Karpas-422 (cell line): ENCODE measurements at regions not wholly inside any gene's neighbourhood (a gene's known extent, or its start where the extent isn't known, plus 50 kb on each side); places are given as distances from the start of the nearest gene placed in this dataset.

Source experiments
- DNase-seq: peaks from one replicate; pipeline ENCODE4 v3.0.0-alpha.2; 2015
- H2AFZ ChIP-seq: fragments of 200-600 bp; sonication (generic); 2 replicates; pipeline ENCODE4 v1.6.1; 2014; ENCODE audit warnings: antibody characterized with exemption, low read length, mixed read lengths
- H3K27ac ChIP-seq: fragments of 200-600 bp; sonication (generic); 2 replicates; pipeline ENCODE4 v1.5.1; 2014; ENCODE audit warnings: mild to moderate bottlenecking, low read length, moderate library complexity
- H3K27me3 ChIP-seq: fragments of 200-600 bp; sonication (generic); 2 replicates; pipeline ENCODE4 v1.6.1; 2014; ENCODE audit warnings: low read length, mixed read lengths
- H3K36me3 ChIP-seq: fragments of 200-600 bp; sonication (generic); 2 replicates; pipeline ENCODE4 v1.6.1; 2014; ENCODE audit warnings: low read length, mixed read lengths; ENCODE audit not compliant: insufficient read depth
- H3K4me1 ChIP-seq: fragments of 200-600 bp; sonication (generic); 2 replicates; pipeline ENCODE4 v1.6.1; 2014; ENCODE audit warnings: mild to moderate bottlenecking, low read length, mixed read lengths
- H3K4me2 ChIP-seq: fragments of 200-600 bp; sonication (generic); 2 replicates; pipeline ENCODE4 v1.6.1; 2014; ENCODE audit warnings: low read length, low read depth, mild to moderate bottlenecking; ENCODE audit not compliant: poor library complexity, severe bottlenecking
- H3K4me3 ChIP-seq: fragments of 200-600 bp; sonication (generic); 2 replicates; pipeline ENCODE4 v1.5.1; 2014; ENCODE audit warnings: mild to moderate bottlenecking, antibody characterized with exemption, low read length, mixed read lengths
- H3K79me2 ChIP-seq: fragments of 200-600 bp; sonication (generic); 2 replicates; pipeline ENCODE4 v1.6.1; 2014; ENCODE audit warnings: mild to moderate bottlenecking, low read length, mixed read lengths
- H3K9ac ChIP-seq: fragments of 200-600 bp; sonication (generic); 2 replicates; pipeline ENCODE4 v1.6.0; 2014; ENCODE audit warnings: low read length
- H3K9me2 ChIP-seq: fragments of 200-600 bp; sonication (generic), shearing (Covaris generic); replicated peaks from 2 replicates; pipeline ENCODE4 v1.6.0; 2014; ENCODE audit warnings: mild to moderate bottlenecking, low read length, moderate library complexity; ENCODE audit not compliant: insufficient read depth
- H3K9me3 ChIP-seq: fragments of 300-700, 200-600 bp; sonication (generic); 2 replicates; pipeline ENCODE4 v1.6.1; 2014; ENCODE audit warnings: low read length, mixed read lengths
- H4K20me1 ChIP-seq: fragments of 200-600 bp; sonication (generic); 2 replicates; pipeline ENCODE4 v1.6.1; 2014; ENCODE audit warnings: mild to moderate bottlenecking, antibody characterized with exemption, low read length, low read depth; ENCODE audit not compliant: insufficient read depth

DNA sequence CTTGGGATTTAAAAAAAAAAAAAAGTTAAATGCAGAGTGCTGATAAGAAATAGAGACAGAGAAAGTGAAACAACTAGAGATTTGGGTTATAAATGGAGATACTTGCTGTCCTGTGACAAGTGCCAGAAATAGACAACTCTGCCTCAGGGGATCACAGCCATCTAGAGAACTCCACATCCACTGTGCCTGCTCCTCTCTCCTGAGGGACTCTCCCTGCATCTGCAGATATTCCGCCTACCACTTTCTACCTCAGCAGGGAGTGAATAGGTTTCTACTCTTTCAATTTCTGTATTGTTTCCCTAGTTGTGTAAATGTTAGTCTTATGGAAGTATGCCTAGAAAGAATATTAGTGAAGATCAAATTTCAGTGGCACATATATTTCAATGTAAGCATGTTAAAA is 307.2 kb downstream of the HTR1A start:
- Histone ChIP-seq H3K9me2 (no peaks in the 10 kb centered on the region), H3K27me3 (no peaks in the 10 kb centered on the region), H3K4me1 (no peaks in the 10 kb centered on the region), H3K36me3 (no peaks in the 10 kb centered on the region), H3K27ac (no peak overlapping the region), H3K9ac (no peak overlapping the region), H3K4me3 (no peak overlapping the region), H3K9me3 (no peaks in the 10 kb centered on the region), H4K20me1 (no peaks in the 10 kb centered on the region), H2AFZ (no peak overlapping the region), H3K79me2 (no peaks in the 10 kb centered on the region), H3K4me2 (no peak overlapping the region)
- DNase-seq, result no peak

DNA sequence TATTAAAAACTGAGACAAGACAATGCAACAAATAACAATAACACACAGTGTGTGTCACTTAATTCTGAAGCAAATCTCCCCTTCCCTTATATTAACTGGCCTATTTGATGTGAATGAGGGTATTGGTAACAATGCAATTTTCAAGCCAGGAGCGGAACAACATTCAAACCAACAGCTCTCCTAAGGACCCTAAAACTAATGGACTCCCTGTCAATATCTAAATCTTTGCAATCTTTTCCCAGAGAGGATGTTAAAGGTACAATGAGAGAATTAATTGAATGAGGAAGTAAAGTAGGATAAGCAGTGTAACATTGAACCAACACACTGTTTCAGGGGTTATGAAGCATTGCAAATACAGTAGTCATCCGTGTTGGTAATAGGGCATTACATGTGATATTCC is 311.7 kb downstream of the HTR1A start:
- no peaks in the 10 kb centered on the region for H3K9me2 ChIP-seq
- no peak overlapping the region for H3K27ac ChIP-seq
- H3K4me1 ChIP-seq, result no peaks in the 10 kb centered on the region
- no peaks in the 10 kb centered on the region for H3K9me3 ChIP-seq
- H2AFZ ChIP-seq, result no peak overlapping the region
- no peaks in the 10 kb centered on the region for H3K27me3 ChIP-seq
- H4K20me1 ChIP-seq, result no peaks in the 10 kb centered on the region
- no peak overlapping the region for H3K4me2 ChIP-seq
- no peak overlapping the region for H3K9ac ChIP-seq
- H3K4me3 ChIP-seq, result no peak overlapping the region
- H3K79me2 ChIP-seq, result no peaks in the 10 kb centered on the region
- no peaks in the 10 kb centered on the region for H3K36me3 ChIP-seq
- no peak for DNase-seq

DNA sequence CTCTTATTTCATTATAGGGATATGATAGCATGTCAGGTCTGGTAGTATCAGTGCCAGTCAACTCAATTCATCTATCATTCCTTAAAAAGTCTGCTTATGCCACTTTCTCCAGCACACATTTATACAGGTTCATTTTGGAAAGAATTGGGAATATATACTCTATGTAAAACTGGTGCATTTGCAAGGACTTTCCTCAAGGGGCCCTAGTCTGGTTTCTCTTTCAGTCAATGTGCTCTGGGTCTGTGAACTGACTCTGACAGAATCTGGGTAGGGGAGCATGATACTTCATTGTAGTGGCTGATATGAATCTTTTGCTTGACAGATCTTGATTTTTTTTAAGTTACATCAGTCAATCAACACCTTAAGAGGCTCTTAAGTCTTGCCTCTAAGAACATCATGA is 313.9 kb downstream of the HTR1A start:
- Histone ChIP-seq H3K9ac (no peak overlapping the region), H2AFZ (no peak overlapping the region), H3K79me2 (no peaks in the 10 kb centered on the region), H3K27ac (no peak overlapping the region), H3K4me2 (no peak overlapping the region), H3K4me3 (no peak overlapping the region), H3K9me3 (no peaks in the 10 kb centered on the region), H3K9me2 (no peaks in the 10 kb centered on the region), H3K4me1 (no peaks in the 10 kb centered on the region), H3K36me3 (no peaks in the 10 kb centered on the region), H4K20me1 (no peaks in the 10 kb centered on the region), H3K27me3 (no peaks in the 10 kb centered on the region)
- no peak for DNase-seq

DNA sequence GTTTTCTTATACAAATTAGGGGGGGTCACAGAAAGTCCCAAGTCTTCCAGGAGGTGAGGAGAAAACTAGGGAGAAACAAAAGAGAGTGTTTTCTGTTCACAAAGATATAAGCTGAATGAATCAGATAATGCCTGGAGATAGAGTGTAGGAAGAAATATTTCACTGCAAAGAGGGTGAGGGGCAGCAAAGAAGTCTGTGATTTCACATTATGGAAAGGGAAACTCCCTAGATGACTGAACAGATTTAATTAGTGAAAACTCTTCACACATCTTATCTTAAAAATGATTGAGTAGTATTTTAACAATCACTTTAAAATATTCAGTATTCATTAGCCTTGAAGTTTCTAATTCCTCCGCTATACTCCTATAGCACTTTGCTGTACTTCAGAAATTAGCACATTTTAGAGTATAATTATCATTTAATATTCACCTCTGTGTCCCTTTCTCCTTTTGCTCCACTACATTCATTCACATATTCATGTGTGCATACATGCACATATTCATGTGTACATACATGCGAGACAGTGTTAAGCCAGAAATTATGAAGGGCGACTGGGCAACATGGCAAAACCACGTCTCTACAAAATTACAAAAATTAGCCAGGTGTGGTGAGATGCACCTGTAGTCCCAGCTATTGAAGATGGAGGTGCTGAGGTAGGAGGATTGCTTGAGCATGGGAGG is 332.2 kb downstream of the HTR1A start:
- Histone ChIP-seq H3K9me2 (no peaks in the 10 kb centered on the region), H3K36me3 (no peaks in the 10 kb centered on the region), H3K4me1 (no peaks in the 10 kb centered on the region), H2AFZ (no peak overlapping the region), H3K4me3 (no peak overlapping the region), H3K9ac (no peak overlapping the region), H3K27me3 (no peaks in the 10 kb centered on the region), H3K79me2 (no peaks in the 10 kb centered on the region), H3K4me2 (no peak overlapping the region), H3K9me3 (no peaks in the 10 kb centered on the region), H4K20me1 (no peaks in the 10 kb centered on the region), H3K27ac (no peak overlapping the region)
- no peak for DNase-seq

DNA sequence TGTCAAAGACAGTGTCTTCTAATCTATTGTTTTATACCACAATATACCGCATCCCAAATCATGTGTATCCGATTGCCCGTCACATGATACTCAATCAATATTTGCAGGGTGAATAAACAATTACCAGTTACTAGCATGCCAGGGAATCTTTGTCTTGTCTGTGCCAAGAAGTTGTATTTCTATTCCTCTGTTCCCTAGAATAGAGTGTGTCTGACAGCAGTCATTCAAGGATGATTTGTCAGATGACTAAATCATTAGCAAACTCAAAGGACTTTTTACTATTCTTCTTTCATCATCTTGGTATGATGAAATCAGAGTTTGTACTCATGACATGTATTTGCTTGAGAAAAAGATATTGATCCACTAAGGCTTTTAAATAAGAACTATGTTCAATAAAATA is 348.8 kb downstream of the HTR1A start:
- H3K9me3 ChIP-seq, result no peaks in the 10 kb centered on the region; the same call in 1 of the 2 replicates
- H3K4me3 ChIP-seq, result no peak overlapping the region
- H2AFZ ChIP-seq, result no peak overlapping the region
- H3K27me3 ChIP-seq, result no peaks in the 10 kb centered on the region
- H3K4me2 ChIP-seq, result no peak overlapping the region
- no peak for DNase-seq
- H4K20me1 ChIP-seq, result no peaks in the 10 kb centered on the region
- H3K79me2 ChIP-seq, result no peaks in the 10 kb centered on the region
- H3K9ac ChIP-seq, result no peak overlapping the region
- no peaks in the 10 kb centered on the region for H3K9me2 ChIP-seq
- no peaks in the 10 kb centered on the region for H3K36me3 ChIP-seq
- H3K27ac ChIP-seq, result no peak overlapping the region
- no peaks in the 10 kb centered on the region for H3K4me1 ChIP-seq

DNA sequence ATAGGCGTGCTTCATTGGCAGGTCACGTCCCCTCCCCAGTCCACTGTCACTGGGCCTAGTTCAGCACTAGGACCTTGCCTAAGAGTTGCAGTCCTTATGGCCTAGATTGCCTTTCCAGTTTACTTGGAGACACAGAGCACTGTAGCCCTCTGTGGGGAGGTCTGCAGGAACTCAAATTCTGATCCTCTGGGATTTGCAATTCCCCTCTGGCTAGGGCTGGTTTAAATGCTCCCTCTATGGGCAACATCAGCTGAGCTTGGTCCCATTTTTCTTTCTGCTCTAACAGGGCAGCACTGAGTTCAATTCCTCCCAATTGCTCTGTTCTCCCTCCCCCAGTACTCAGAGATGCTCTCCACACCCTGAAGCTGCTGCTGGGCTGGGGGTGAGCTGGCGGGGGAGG is 358.2 kb downstream of the HTR1A start:
- Histone ChIP-seq H3K4me1 (no peaks in the 10 kb centered on the region), H3K36me3 (no peaks in the 10 kb centered on the region), H3K9me3 (peaks cover 7% of the 10 kb centered on the region), H3K9me2 (no peaks in the 10 kb centered on the region), H3K79me2 (no peaks in the 10 kb centered on the region), H4K20me1 (no peaks in the 10 kb centered on the region), H3K4me2 (no peak overlapping the region), H3K27ac (no peak overlapping the region), H2AFZ (no peak overlapping the region), H3K9ac (no peak overlapping the region), H3K4me3 (no peak overlapping the region), H3K27me3 (no peaks in the 10 kb centered on the region)
- DNase-seq, result no peak

DNA sequence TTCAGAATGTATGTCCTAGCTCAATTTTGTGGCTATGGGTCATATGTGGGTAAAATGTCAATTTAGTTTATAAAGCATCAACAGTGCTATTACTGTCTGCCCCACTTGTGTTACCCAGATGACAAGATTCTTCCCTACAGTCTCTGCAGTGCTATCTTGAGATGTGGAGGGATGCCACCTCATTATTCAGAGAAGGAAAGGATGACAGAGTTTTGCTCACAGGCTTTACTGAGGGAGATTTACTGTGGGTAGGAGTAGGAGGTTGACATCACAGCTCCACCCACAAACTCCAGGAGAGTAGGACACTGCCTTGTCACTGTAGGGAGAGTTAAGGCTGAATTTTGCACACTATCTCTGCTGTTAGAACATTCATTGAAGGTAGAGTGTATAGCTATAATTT is 359.3 kb downstream of the HTR1A start:
- peaks cover 7% of the 10 kb centered on the region for H3K9me3 ChIP-seq
- no peaks in the 10 kb centered on the region for H3K27me3 ChIP-seq
- H3K27ac ChIP-seq, result no peak overlapping the region
- DNase-seq, result no peak
- H3K36me3 ChIP-seq, result no peaks in the 10 kb centered on the region
- no peak overlapping the region for H3K4me2 ChIP-seq
- no peaks in the 10 kb centered on the region for H3K79me2 ChIP-seq
- H2AFZ ChIP-seq, result no peak overlapping the region
- H3K9ac ChIP-seq, result no peak overlapping the region
- H4K20me1 ChIP-seq, result no peaks in the 10 kb centered on the region
- H3K4me3 ChIP-seq, result no peak overlapping the region
- H3K4me1 ChIP-seq, result no peaks in the 10 kb centered on the region
- no peaks in the 10 kb centered on the region for H3K9me2 ChIP-seq

DNA sequence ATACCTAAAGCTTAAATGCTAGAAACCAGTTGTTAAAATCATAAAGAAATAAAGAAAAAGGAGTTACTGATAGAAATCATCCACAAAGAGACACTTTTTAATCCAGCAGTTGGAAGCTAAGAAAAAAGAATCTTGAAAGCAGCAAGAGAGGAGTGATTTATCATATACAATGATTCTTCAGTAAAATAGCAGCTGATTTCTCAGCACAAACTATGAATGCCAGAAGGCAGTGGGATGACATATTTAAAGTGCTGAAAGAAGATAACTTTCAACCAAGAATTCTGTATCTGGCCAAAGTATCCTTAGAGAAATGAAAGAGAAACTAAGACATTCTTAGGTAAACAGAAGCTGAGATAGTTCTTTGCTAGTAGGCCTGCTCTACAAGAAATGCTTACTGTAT is 366.0 kb downstream of the HTR1A start:
- no peaks in the 10 kb centered on the region for H3K79me2 ChIP-seq

DNA sequence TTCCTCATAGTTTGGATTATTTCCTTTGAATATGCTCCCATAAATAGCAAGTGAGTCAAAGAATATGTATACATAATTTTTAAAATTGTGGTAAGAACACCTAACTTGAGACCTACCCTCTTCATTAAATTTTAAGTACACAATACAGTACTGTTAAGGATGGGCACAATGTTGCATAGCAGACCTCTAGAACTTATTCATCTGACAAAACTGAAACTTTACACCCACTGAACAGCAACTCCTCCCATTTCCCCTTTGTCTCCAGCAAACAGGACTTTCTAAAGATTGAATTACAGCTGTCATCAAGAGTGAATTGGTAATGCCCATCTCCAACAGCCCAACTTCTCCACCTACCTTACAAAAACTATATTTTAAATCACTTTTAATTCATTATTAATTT is 388.9 kb downstream of the HTR1A start:
- Histone ChIP-seq H3K36me3 (no peaks in the 10 kb centered on the region), H3K27me3 (no peaks in the 10 kb centered on the region), H3K4me1 (no peaks in the 10 kb centered on the region), H3K9me2 (no peaks in the 10 kb centered on the region), H3K79me2 (no peaks in the 10 kb centered on the region), H3K4me2 (no peak overlapping the region), H3K9ac (no peak overlapping the region), H2AFZ (no peak overlapping the region), H3K9me3 (no peaks in the 10 kb centered on the region), H3K27ac (no peak overlapping the region), H4K20me1 (no peaks in the 10 kb centered on the region), H3K4me3 (no peak overlapping the region)
- no peak for DNase-seq

More for the DNA sequence above, 366.0 kb downstream of the HTR1A start:
- no peaks in the 10 kb centered on the region for H3K36me3 ChIP-seq
- H2AFZ ChIP-seq, result no peak overlapping the region
- H3K27me3 ChIP-seq, result no peaks in the 10 kb centered on the region
- no peak overlapping the region for H3K4me3 ChIP-seq
- no peak overlapping the region for H3K4me2 ChIP-seq
- no peak overlapping the region for H3K9ac ChIP-seq
- no peaks in the 10 kb centered on the region for H3K9me3 ChIP-seq
- no peaks in the 10 kb centered on the region for H3K4me1 ChIP-seq
- DNase-seq, result no peak
- no peak overlapping the region for H3K27ac ChIP-seq
- H3K9me2 ChIP-seq, result no peaks in the 10 kb centered on the region
- no peaks in the 10 kb centered on the region for H4K20me1 ChIP-seq
